HK-2 (cell line): ENCODE measurements at regions not wholly inside any gene's neighbourhood (a gene's known extent, or its start where the extent isn't known, plus 50 kb on each side); places are given as distances from the start of the nearest gene placed in this dataset.
"Not testable (repeated sequence)": the region's sequence is repeated elsewhere in the genome, so short reads cannot be mapped to it uniquely, and the experiment has no call there.

ENCODE experiments used
- DNase-seq: peaks from one replicate; pipeline ENCODE4 v3.0.0-alpha.2; 2018; ENCODE audit not compliant: unreplicated experiment

DNA sequence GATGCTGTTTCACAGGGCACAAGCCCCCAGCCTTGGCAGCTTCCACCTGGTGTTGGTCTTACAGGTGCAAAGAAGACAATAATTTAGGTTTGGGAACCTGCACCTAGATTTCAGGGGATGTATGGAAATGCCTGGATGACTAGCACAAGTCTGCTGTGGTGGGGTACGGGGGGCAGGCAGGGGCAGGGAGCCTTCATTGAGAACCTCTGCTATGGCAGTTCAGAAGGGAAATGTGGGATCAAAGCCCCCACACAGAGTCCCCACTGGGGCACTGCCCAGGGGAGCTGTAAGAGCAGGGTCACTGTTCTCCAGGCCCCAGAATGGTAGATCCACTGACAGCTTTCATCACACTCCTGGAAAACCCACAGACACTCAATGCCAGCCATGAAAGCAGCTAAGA, 686.5 kb downstream of the FAM181B start:
- DNase-seq, result no peak

- no peak for DNase-seq
Observed at GRCh38 chr11:82046778-82047177, 686.9 kb downstream of the FAM181B start.

DNA sequence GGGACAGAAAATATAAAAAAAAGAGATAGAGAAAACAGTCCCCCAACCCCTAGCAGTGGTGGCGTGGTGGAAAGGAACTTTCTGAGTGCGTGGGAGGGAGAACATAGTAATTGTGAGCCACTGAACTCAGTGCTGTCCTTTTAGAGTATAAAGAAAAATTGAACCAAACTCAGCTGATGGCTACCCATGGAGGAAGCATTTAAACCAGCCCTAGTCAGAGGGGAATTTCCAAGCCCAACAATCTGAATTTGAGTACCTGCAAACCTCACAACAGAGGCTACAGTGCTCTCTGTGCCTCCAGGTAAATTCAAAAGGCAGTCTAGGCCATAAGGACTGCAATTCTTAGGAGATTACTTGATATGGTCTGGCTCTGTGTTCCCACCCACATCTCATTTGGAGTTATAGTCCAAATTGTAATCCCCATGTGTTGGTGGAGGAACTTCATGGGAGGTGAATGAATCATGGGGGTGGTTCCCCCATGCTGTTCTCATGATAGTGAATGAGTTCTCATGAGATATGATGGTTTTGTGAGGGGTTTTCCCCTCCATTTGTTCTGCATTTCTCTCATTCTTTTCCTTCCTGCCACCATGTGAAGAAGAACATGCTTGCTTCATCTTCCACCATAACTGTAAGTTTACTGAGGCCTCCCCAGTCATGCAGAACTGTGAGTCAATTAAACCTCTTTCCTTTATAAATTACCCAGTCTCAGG, 687.8 kb downstream of the FAM181B start:
- no peak for DNase-seq

- DNase-seq, result no peak
Observed at GRCh38 chr11:82043316-82043715, 690.3 kb downstream of the FAM181B start.

GRCh38 chr11:82041764-82042163, 691.9 kb downstream of the FAM181B start:
- DNase-seq, result no peak

DNA sequence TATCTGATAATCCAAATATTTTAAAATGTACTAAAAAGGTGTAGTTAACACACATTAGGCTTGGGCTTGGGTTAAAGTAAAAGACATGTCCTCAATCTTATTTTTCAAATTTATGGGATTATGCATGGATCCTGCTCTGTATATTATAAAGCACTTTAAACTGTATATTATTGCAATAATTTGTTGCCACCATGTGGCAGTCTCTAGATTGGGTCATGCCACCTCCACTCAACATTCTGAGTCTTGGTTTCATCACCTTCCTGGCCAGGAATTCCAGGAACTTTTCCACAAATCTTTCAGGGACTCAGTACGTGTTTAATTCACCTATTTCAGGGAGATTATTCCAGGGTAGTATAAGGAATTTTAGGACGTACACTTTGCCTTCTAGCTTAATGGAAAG, 695.5 kb downstream of the FAM181B start:
- no peak for DNase-seq

DNA sequence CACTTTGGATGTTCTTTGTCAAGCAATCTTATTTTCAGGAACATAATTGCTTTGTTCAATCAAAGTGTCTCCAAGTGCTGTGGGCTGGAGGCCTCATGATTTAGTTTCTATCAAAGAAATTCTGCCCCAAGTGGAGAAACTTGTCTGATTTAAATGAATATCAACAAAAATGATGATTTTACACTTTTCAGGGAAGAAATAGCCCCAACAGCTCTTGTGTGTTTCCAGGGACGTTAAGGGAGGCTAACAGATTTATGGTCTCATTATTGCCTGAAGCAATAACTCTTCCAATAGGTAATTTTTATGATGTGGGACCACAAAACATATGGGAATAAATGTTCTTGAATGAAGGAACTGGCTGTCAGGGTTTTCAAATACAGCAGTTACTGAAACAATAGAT, 699.1 kb downstream of the FAM181B start:
- no peak for DNase-seq

- DNase-seq, result not testable (repeated sequence)
Observed at GRCh38 chr11:82027335-82027734, 706.3 kb downstream of the FAM181B start.

GRCh38 chr11:82024760-82025159, 708.9 kb downstream of the FAM181B start:
- no peak for DNase-seq

- no peak for DNase-seq
Observed at GRCh38 chr11:82012276-82012675, 721.4 kb downstream of the FAM181B start.

DNA sequence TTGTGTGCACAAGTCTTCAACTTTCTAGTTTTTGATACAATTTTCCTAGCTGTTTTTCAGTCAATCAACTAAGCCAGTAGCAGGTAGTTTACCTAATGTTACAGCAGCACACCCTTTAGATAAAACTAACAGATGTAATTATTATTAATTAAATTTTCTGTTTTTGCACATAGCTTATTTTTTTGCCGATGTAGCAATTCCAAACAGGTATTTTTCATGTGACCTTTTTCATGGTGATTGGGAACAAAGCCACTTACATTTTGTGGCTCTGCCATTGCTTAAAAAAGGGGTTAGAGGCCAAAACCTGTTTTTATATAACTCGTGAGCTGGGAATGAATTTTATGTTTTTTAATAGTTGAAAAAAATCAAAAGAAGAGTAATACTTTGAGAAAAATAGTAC, 724.5 kb downstream of the FAM181B start:
- DNase-seq, result no peak

DNA sequence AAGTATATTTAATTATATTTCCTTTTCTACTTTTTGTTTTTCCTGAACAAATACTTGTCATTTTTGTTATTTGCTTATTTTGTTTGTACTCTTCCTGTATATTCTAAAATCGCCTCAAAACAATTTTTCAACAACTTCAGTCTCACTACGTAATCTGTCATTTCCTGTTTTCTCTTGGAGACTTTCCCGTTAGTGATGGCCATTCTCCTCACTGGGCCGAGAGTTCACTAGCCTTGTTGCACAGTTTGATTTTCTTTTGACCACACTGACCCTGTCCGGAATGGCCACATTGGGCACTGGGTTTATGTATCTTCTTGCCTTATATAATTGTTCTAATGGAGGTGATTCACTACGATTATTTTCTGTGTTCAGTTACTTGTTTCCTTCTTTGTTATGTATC, 726.1 kb downstream of the FAM181B start:
- no peak for DNase-seq

DNA sequence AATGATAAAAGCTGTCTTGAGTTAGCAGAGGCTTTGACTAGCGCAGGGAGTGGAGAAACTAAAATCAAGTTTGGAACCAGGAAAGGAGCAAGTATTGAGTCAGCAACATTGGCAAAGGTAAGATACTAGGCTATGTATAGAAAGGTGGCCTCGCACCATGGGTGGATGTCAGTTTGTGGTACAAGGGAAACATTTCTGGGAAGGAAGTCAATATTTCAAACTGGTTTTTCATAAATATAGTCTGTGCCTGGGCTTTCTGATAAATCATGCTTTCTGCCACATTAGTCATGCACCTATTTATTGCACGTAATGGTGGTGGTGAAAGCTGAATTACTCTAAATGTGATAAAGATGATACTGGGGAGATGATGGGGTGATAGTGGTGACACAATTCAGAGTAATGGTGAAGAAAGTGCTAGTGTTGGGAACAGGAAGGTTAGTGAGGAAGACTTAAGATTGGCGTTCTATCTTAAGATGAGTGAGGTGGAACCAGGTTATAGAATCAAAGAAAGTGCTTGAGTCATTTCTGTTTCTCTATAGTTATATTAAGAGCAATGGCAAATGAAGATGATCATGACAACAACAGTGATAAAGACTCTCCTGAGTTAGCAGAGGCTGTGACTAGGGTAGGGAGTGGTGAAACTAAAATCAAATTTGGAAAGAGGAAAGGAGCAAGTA, 729.0 kb downstream of the FAM181B start:
- no peak for DNase-seq

GRCh38 chr11:82003671-82004515, 729.8 kb downstream of the FAM181B start:
- DNase-seq, result peak; percentile 6

GRCh38 chr11:82003024-82003423, 730.6 kb downstream of the FAM181B start:
- no peak for DNase-seq

- no peak for DNase-seq
Observed at GRCh38 chr11:81995889-81996288, 737.8 kb downstream of the FAM181B start.

DNA sequence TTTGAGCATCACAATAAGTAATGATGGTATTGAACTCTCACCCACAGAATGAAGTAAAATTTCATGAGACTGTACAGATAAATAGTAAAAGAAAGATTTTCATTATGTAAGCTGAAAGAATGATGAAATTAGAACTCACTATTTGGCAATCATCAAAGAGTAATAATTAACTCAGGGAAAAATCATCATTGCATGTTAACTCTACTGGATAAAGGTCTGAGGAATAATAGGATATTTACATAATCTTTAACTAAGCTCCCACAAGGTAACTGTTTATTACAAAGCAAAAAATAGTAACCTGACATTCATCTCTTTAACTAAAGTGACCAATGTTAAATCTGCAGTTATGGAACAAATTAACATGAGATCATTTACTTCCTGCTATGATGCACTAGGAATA, 739.9 kb downstream of the FAM181B start:
- no peak for DNase-seq

DNA sequence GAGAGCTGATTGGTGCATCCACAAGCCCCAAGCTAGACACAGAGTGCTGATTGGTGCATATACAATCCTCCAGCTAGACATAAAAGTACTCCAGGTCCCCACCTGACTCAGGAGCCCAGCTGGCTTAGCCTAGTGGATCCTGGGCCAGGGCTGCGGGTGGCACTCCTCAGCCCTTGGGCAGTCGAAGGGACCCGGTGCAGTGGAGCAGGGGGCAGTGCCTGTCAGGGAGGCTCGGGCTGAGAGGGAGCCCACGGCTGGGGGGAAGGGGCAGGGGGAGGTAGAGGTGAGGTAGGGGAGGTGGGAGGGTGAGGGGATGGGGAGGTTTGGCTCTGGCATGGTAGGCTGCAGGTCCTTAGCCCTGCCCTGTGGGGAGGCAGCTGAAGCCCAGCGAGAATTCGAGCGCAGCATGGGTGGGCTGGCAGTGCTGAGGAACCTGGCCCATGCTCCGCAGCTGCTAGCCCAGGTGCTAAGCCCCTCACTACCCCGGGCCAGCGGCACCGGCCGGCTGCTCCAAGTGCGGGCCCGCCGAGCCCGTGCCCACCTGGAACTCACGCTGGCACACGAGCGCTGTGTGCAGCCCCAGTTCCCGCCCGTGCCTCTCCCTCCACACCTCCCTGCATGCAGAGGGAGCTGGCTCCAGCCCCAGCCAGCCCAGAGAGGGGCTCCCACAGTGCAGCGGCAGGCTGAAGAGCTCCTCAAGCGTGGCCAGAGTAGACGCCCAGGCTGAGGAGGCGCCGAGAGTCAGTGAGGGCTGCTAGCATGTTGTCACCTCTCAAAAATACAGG, 742.8 kb downstream of the FAM181B start:
- DNase-seq, result no peak

DNA sequence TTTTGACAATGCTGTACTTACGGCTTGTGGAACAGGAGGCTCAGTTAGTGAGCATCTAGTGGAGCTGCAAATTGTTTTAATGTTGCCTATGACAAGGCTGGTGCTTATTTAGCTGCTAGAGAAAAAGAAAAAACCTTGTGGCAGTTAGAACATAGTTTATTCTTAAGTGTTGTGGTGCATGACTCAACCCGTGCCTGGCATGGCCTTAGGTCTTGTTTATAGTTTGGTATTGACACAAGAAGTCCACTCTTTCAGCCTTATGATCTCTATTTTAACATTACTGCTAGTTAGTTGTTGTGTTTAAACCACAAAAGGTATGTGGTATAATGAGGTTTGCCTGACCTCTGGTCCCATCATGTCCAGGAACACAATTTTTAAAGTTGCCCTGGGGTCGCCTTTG, 744.6 kb downstream of the FAM181B start:
- DNase-seq, result no peak

DNA sequence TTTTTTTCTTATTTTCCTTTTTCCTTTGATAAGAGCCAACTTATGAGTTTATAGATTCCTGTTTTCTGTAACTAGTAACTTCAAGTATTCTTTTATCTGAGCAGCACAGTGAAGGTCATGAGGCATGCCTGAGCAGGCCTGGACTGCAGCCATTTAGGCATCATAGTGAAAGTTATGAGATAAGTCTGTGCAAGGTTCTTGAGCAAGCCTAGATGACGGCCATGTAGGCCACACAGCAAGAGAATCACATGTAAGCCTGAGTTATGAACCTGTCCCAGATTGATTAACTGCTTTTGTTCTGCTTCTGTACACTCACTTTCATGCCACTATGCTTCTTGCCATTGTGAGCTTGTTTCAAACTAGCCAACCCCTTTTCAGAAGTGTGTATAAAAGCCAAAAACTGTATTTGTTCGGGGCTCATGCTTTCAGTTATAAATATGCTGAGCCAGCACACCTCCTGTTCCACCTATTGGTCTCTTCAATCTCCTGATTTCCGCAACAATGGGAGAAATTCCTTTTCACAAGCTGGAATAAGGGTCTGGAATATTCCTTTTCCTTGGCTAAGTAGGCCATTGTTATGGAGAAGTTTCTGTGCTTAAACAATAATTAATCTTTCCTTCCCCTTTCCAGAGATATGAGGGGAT, 745.7 kb downstream of the FAM181B start:
- no peak for DNase-seq

- DNase-seq, result no peak
Observed at GRCh38 chr11:81986556-81987161, 747.0 kb downstream of the FAM181B start.
